PFSK-1 (cell line): ENCODE measurements at regions not wholly inside any gene's neighbourhood (a gene's known extent, or its start where the extent isn't known, plus 50 kb on each side); places are given as distances from the start of the nearest gene placed in this dataset.

ENCODE experiments used
- FOXP2 ChIP-seq: optimal IDR thresholded peaks from 2 replicates; pipeline ENCODE3; 2011; ENCODE audit warnings: borderline replicate concordance, control low read depth, inconsistent platforms; ENCODE audit not compliant: insufficient read depth; ENCODE audit errors: extremely low read length, extremely low read depth
- POLR2AphosphoS5 ChIP-seq: IDR thresholded peaks from 2 replicates; pipeline ENCODE4 v1.6.1; 2012; ENCODE audit warnings: low read depth, mild to moderate bottlenecking, control low read depth, low read length, moderate library complexity
- SIN3A ChIP-seq: IDR thresholded peaks from 2 replicates; pipeline ENCODE4 v1.6.1; 2012; ENCODE audit warnings: mild to moderate bottlenecking, low read length, moderate library complexity, borderline replicate concordance; ENCODE audit not compliant: insufficient read depth
- TAF1 ChIP-seq: IDR thresholded peaks from 2 replicates; pipeline ENCODE4 v1.6.1; 2012; ENCODE audit warnings: low read length, control low read depth, borderline replicate concordance; ENCODE audit not compliant: insufficient read depth
- TF ChIP-seq, protein P1 (sequence below), 2 experiments: IDR thresholded peaks; 2 replicates each; pipeline versions ENCODE4 v1.6.1 to v1.8.0; 2011 to 2012; ENCODE audit warnings: low read depth in 2 of 2, low read length in 2 of 2, control low read depth in 1 of 2, inconsistent platforms in 1 of 2, mild to moderate bottlenecking in 1 of 2, moderate library complexity in 1 of 2; ENCODE audit not compliant: insufficient read depth in 1 of 2

DNA sequence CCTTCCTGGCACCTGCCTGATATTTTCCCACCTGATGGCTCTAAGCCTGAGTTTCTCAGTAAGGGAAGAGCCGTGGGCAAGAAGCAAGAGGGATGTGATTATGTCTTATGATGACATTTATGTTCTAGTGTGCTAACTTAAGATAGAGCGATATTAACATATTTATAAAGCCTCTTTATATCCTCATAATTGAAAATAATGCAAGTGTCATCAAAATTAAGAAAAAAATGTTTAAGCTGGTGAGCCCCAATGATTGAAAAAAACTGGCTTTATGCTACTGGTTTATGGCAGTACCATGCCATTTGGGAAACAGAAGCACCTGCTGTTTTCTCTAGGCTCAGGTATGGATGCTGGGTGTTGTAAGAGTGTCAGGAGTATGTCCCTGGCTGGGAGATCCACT, 431.5 kb upstream of the TPM1 start:
- TF ChIP-seq TAF1 (no peak), POLR2AphosphoS5 (no peak), FOXP2 (no peak), SIN3A (no peak)
- TF ChIP-seq, protein P1, sequence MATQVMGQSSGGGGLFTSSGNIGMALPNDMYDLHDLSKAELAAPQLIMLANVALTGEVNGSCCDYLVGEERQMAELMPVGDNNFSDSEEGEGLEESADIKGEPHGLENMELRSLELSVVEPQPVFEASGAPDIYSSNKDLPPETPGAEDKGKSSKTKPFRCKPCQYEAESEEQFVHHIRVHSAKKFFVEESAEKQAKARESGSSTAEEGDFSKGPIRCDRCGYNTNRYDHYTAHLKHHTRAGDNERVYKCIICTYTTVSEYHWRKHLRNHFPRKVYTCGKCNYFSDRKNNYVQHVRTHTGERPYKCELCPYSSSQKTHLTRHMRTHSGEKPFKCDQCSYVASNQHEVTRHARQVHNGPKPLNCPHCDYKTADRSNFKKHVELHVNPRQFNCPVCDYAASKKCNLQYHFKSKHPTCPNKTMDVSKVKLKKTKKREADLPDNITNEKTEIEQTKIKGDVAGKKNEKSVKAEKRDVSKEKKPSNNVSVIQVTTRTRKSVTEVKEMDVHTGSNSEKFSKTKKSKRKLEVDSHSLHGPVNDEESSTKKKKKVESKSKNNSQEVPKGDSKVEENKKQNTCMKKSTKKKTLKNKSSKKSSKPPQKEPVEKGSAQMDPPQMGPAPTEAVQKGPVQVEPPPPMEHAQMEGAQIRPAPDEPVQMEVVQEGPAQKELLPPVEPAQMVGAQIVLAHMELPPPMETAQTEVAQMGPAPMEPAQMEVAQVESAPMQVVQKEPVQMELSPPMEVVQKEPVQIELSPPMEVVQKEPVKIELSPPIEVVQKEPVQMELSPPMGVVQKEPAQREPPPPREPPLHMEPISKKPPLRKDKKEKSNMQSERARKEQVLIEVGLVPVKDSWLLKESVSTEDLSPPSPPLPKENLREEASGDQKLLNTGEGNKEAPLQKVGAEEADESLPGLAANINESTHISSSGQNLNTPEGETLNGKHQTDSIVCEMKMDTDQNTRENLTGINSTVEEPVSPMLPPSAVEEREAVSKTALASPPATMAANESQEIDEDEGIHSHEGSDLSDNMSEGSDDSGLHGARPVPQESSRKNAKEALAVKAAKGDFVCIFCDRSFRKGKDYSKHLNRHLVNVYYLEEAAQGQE (IDR thresholded peaks at IDR 0.05; ENCODE audit: insufficient read depth in 1 of 2, low read depth in 2 of 2, low read length in 2 of 2), result no peak

DNA sequence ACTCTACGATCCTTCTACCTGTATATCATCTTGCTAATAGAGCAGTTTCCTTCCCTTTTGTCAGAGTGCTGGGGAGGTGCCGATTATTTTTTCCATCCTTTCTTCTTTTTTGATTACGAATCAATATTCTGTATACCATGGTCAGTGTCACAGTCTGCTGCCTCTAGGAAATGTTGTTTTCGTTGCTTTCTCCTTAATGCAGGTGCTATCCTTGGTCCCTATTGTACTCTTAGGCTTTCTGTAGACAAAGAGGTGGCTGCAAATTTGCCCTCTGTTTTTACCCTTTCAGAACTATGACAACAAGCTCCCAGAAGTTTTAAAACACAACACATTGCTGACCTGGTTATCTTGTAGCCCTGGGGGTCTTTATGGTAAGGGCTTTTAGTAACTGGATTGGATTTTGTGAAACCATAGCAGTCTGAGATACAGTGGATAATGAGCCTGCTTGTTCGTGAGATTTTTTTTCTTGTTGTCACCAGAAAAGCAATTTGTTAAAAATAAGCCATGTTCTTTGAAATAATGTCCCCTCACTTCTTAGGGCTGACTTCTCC, 430.3 kb upstream of the TPM1 start:
- TF ChIP-seq FOXP2 (no peak), POLR2AphosphoS5 (no peak), TAF1 (no peak), SIN3A (no peak)
- TF ChIP-seq, protein P1 (IDR thresholded peaks at IDR 0.05; ENCODE audit: insufficient read depth in 1 of 2, low read depth in 2 of 2, low read length in 2 of 2), result no peak

DNA sequence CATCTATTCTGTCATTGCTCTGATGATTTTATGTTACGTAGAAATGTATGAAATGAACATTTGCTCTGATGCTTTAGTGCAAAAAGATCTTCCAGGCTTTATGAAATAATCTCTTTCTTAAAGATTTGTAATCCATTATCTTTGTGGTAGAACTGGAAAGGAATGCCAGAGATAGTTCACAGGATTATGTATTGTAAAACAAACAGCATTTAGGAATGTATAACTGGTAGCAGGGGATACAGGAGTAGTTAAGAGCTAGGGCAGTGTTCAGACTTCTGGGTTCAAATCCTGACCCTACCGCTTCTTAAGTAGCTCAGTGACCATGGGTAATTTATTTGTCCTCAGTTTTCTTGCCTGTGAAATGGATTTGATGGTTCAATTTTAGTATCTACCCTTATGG, 429.8 kb upstream of the TPM1 start:
- TF ChIP-seq TAF1 (no peak), FOXP2 (no peak), POLR2AphosphoS5 (no peak), SIN3A (no peak)
- TF ChIP-seq, protein P1 (IDR thresholded peaks at IDR 0.05; ENCODE audit: insufficient read depth in 1 of 2, low read depth in 2 of 2, low read length in 2 of 2), result no peak

DNA sequence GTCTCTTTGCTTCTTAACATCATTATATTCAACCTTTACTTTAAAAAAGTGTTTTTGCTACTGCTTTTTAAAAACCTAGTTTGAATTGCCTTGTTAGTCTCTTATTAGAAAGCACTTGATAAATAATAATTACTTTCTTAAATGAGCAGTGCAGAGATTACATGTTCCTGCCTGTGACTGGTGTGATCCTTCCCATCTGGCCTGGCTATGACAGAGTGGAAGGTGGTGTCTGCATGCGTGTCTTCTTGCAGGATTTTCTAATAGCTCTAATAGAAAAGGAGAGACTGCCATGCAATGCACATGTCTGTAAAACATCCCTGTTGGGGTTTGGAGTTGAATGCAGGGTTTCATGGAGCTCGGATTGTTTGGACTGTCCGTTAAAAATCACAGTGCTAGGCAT, 425.8 kb upstream of the TPM1 start:
- no peak for TF ChIP-seq SIN3A

DNA sequence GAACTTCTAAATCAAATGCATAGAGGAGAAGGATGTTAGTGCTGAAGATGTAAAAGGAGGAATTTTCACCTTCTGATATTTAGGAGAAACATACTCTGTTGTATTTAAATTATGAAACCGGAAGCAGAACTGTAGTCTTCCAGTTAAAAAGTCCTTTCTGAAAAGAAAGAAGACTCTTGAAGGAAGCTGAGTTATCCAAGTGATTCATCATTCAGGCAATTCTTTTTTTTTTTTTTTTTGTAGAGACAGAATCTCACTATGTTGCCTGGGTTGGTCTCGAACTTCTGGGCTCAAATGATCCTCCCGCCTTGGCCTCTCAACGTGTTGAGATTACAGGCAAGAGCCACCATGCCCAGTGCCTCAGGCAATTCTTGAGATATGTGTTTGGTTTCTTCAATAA, 424.8 kb upstream of the TPM1 start:
- TF ChIP-seq FOXP2, result no peak
- TF ChIP-seq, protein P1 (IDR thresholded peaks at IDR 0.05; ENCODE audit: insufficient read depth in 1 of 2, low read depth in 2 of 2, low read length in 2 of 2), result no peak
- no peak for TF ChIP-seq SIN3A
- no peak for TF ChIP-seq POLR2AphosphoS5
- TF ChIP-seq TAF1, result no peak
